BE2C (cell line): ENCODE measurements at regions not wholly inside any gene's neighbourhood (a gene's known extent, or its start where the extent isn't known, plus 50 kb on each side); places are given as distances from the start of the nearest gene placed in this dataset.

Source experiments
- DNase-seq: peaks from one replicate; pipeline ENCODE4 v3.0.0-alpha.2; 2020
- H3K27me3 ChIP-seq: fragments of 250-450 bp; sonication (Bioruptor Pico); 2 replicates; pipeline ENCODE4 v1.5.1; 2020; ENCODE audit warnings: mild to moderate bottlenecking
- H3K36me3 ChIP-seq: fragments of 250-450 bp; sonication (Bioruptor Pico); 2 replicates; pipeline ENCODE4 v1.5.1; 2020; ENCODE audit warnings: mild to moderate bottlenecking
- H3K4me1 ChIP-seq: fragments of 250-450 bp; sonication (Bioruptor Pico); 2 replicates; pipeline ENCODE4 v1.5.1; 2020
- H3K4me3 ChIP-seq: 2 replicates; pipeline ENCODE4 v1.5.1; 2011; ENCODE audit warnings: low read depth, low read length
- H3K9me3 ChIP-seq: fragments of 250-450 bp; sonication (Bioruptor Pico); 2 replicates; pipeline ENCODE4 v1.5.1; 2020
- CTCF ChIP-seq: IDR thresholded peaks from 2 replicates; pipeline ENCODE4 v1.5.1; 2012; ENCODE audit warnings: mild to moderate bottlenecking, low read depth, low read length

GRCh38 chr13:105220063-105220462 lies 1315.4 kb downstream of the EFNB2 start:
- H3K4me3 ChIP-seq = no peak overlapping the region
- no peaks in the 10 kb centered on the region for H3K4me1 ChIP-seq
- no peaks in the 10 kb centered on the region for H3K27me3 ChIP-seq
- no peaks in the 10 kb centered on the region for H3K9me3 ChIP-seq
- DNase-seq = no peak
- no peak for TF ChIP-seq CTCF
- H3K36me3 ChIP-seq = no peaks in the 10 kb centered on the region

- H3K4me3 ChIP-seq = no peak overlapping the region
- no peak for TF ChIP-seq CTCF
- H3K36me3 ChIP-seq = no peaks in the 10 kb centered on the region
- no peak for DNase-seq
- H3K4me1 ChIP-seq = no peaks in the 10 kb centered on the region
- no peaks in the 10 kb centered on the region for H3K9me3 ChIP-seq
- H3K27me3 ChIP-seq = no peaks in the 10 kb centered on the region
Measured at GRCh38 chr13:105219651-105220050, 1315.8 kb downstream of the EFNB2 start.

- no peaks in the 10 kb centered on the region for H3K9me3 ChIP-seq
- H3K36me3 ChIP-seq = no peaks in the 10 kb centered on the region
- no peaks in the 10 kb centered on the region for H3K27me3 ChIP-seq
- no peak overlapping the region for H3K4me3 ChIP-seq
- peak; percentile 21; the same call in 1 of the 2 replicates for TF ChIP-seq CTCF
- H3K4me1 ChIP-seq = no peaks in the 10 kb centered on the region
- DNase-seq = peak; percentile 10
Measured at GRCh38 chr13:105213512-105213911, 1322.0 kb downstream of the EFNB2 start.

GRCh38 chr13:105207572-105208293 lies 1327.7 kb downstream of the EFNB2 start:
- no peaks in the 10 kb centered on the region for H3K9me3 ChIP-seq
- DNase-seq = no peak
- H3K4me1 ChIP-seq = no peaks in the 10 kb centered on the region
- peak; percentile 25; the same call in 1 of the 2 replicates for TF ChIP-seq CTCF
- H3K36me3 ChIP-seq = no peaks in the 10 kb centered on the region
- H3K4me3 ChIP-seq = no peak overlapping the region
- H3K27me3 ChIP-seq = no peaks in the 10 kb centered on the region

GRCh38 chr13:105202354-105202753 lies 1333.1 kb downstream of the EFNB2 start:
- peak; percentile 86 for TF ChIP-seq CTCF
- Histone ChIP-seq H3K9me3 (no peaks in the 10 kb centered on the region), H3K4me1 (no peaks in the 10 kb centered on the region; the same call in 1 of the 2 replicates), H3K27me3 (no peaks in the 10 kb centered on the region), H3K4me3 (no peak overlapping the region), H3K36me3 (no peaks in the 10 kb centered on the region)
- DNase-seq = peak; percentile 18

- H3K27me3 ChIP-seq = no peaks in the 10 kb centered on the region
- H3K4me1 ChIP-seq = no peaks in the 10 kb centered on the region; the same call in 1 of the 2 replicates
- H3K36me3 ChIP-seq = no peaks in the 10 kb centered on the region
- TF ChIP-seq CTCF = no peak
- DNase-seq = no peak
- H3K4me3 ChIP-seq = no peak overlapping the region
- no peaks in the 10 kb centered on the region for H3K9me3 ChIP-seq
Measured at GRCh38 chr13:105201351-105201750, 1334.1 kb downstream of the EFNB2 start.
